ENCODE measurements at regions not wholly inside any gene's neighbourhood (a gene's known extent, or its start where the extent isn't known, plus 50 kb on each side); places are given as distances from the start of the nearest gene placed in this dataset.

DNA sequence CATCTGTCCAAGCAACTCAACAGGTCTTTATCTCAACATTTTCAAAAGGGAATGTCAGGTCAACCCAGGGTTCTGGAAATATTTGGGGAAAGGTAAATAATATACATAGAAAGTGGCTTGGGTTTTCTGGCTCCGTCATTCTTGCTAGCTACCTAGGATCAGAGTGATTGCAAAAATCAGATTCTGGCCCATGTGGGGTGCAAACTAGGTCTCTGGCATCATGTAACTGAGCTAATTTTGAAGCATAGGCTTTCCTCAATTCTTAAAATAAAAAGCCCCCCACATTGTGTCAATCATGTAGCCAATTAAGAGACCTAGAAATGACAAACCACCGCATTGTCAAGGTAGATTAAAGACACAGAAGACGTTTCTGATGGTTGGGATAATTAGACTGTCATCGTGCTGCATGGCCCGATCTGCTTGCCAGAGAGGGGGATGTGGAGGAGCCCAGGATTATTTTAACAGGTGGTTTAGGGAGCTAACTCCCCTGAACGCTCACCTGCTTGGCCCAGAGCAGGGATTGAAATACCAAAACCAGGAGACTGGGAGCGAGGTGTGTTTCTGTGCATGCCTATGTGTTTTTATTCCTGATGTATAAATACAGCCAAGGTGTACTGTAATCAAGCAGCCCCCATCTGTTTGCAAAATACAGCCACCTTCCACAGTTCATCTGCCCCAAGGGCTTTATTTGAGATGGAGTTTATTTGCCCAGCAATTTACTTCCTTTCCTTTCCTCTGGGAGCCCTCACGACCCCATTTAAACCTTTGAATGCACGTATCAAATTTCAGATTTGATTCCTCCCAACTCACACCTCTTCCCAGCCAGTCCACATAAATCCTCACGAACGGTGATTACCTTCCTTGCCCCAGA is 189.5 kb downstream of the TTC8 start:
- Mint-ChIP-seq H3K27ac (no peak overlapping the region), H3K9me3 (no peaks in the 10 kb centered on the region), H3K4me3 (no peak overlapping the region), H3K36me3 (no peaks in the 10 kb centered on the region), H3K4me1 (peaks cover 3% of the 10 kb centered on the region), H3K27me3 (ENCODE audit: insufficient read depth, low read depth) (peaks cover 3% of the 10 kb centered on the region)
- no peaks in the 10 kb centered on the region for H3K4me1 ChIP-seq
- no peaks in the 10 kb centered on the region for H3K79me2 ChIP-seq (ENCODE audit: low read depth)
- no peaks in the 10 kb centered on the region for H3K36me3 ChIP-seq
- no peaks in the 10 kb centered on the region for H3F3A ChIP-seq (ENCODE audit: low read depth)
- TF ChIP-seq EZH2phosphoT487 (IDR thresholded peaks at IDR 0.05) (no peak), EZH2 (IDR thresholded peaks at IDR 0.05) (no peak)
- TF ChIP-seq, protein P1, sequence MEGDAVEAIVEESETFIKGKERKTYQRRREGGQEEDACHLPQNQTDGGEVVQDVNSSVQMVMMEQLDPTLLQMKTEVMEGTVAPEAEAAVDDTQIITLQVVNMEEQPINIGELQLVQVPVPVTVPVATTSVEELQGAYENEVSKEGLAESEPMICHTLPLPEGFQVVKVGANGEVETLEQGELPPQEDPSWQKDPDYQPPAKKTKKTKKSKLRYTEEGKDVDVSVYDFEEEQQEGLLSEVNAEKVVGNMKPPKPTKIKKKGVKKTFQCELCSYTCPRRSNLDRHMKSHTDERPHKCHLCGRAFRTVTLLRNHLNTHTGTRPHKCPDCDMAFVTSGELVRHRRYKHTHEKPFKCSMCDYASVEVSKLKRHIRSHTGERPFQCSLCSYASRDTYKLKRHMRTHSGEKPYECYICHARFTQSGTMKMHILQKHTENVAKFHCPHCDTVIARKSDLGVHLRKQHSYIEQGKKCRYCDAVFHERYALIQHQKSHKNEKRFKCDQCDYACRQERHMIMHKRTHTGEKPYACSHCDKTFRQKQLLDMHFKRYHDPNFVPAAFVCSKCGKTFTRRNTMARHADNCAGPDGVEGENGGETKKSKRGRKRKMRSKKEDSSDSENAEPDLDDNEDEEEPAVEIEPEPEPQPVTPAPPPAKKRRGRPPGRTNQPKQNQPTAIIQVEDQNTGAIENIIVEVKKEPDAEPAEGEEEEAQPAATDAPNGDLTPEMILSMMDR (IDR thresholded peaks at IDR 0.05) = no peak
- H3K9me3 ChIP-seq (ENCODE audit: low read depth) = no peaks in the 10 kb centered on the region
- no peak overlapping the region for H3K4me2 ChIP-seq
- no peak overlapping the region for H2AFZ ChIP-seq (replicated peaks)
- DNase-seq (ENCODE audit: low spot score) = no peak
- no peak overlapping the region for H3K9ac ChIP-seq
- no peak overlapping the region for H3K27ac ChIP-seq
- no peaks in the 10 kb centered on the region for H4K20me1 ChIP-seq (ENCODE audit: low read depth)
- H3K4me3 ChIP-seq = no peak overlapping the region
- H3K27me3 ChIP-seq = no peaks in the 10 kb centered on the region

DNA sequence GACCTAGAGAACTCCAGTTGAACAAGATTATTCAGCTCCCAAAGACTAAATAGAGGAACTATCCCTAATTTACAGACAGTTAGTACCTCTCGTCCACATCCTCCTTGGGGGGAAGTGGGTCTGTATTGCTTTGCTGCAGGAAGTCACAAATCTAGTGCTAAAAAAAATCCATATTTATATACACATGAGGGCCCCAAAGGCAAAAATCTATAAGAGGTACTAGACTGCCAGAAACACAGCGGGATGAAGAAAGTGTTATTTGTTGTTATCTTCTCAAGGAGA is 190.1 kb downstream of the TTC8 start:
- no peak overlapping the region for H3K27ac ChIP-seq
- H3K27me3 ChIP-seq = no peaks in the 10 kb centered on the region
- Mint-ChIP-seq H3K27ac (no peak overlapping the region), H3K4me3 (no peak overlapping the region), H3K36me3 (no peaks in the 10 kb centered on the region), H3K27me3 (ENCODE audit: insufficient read depth, low read depth) (peaks cover 3% of the 10 kb centered on the region), H3K9me3 (no peaks in the 10 kb centered on the region), H3K4me1 (peaks cover 3% of the 10 kb centered on the region)
- no peaks in the 10 kb centered on the region for H3K4me1 ChIP-seq
- no peaks in the 10 kb centered on the region for H3K79me2 ChIP-seq (ENCODE audit: low read depth)
- H2AFZ ChIP-seq (replicated peaks) = no peak overlapping the region
- H3K9me3 ChIP-seq (ENCODE audit: low read depth) = no peaks in the 10 kb centered on the region
- H4K20me1 ChIP-seq (ENCODE audit: low read depth) = no peaks in the 10 kb centered on the region
- H3K36me3 ChIP-seq = no peaks in the 10 kb centered on the region
- H3F3A ChIP-seq (ENCODE audit: low read depth) = no peaks in the 10 kb centered on the region
- DNase-seq (ENCODE audit: low spot score) = no peak
- no peak overlapping the region for H3K9ac ChIP-seq
- no peak overlapping the region for H3K4me3 ChIP-seq
- TF ChIP-seq, protein P1 (IDR thresholded peaks at IDR 0.05) = no peak
- TF ChIP-seq EZH2 (IDR thresholded peaks at IDR 0.05) (no peak), EZH2phosphoT487 (IDR thresholded peaks at IDR 0.05) (no peak)
- no peak overlapping the region for H3K4me2 ChIP-seq

DNA sequence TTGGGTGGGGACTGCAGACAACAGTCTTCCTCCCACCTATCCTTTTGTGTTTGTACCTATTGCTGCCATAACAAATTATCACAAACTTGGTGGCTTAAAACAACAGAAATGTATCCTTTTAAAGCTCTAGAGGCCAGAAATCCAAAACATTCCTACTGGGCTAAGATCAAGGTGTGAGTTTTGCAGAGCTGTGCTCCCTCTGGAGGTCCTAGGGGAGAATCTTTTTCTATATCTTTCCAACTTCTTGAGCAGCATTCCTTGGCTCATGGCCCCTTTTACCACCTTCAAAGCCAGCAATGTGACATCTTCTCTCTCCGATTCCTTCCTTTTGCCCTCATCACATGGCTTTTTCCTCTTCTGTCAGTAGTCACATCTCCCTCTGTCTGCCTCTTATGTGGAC is 190.6 kb downstream of the TTC8 start:
- Histone ChIP-seq H2AFZ (replicated peaks) (no peak overlapping the region), H3K4me2 (no peak overlapping the region), H3K27me3 (no peaks in the 10 kb centered on the region), H3K4me1 (no peaks in the 10 kb centered on the region), H3F3A (ENCODE audit: low read depth) (no peaks in the 10 kb centered on the region), H3K9me3 (ENCODE audit: low read depth) (no peaks in the 10 kb centered on the region), H3K79me2 (ENCODE audit: low read depth) (no peaks in the 10 kb centered on the region), H3K36me3 (no peaks in the 10 kb centered on the region), H3K27ac (no peak overlapping the region), H4K20me1 (ENCODE audit: low read depth) (no peaks in the 10 kb centered on the region), H3K9ac (no peak overlapping the region), H3K4me3 (no peak overlapping the region)
- peaks cover 3% of the 10 kb centered on the region for H3K4me1 Mint-ChIP-seq
- peaks cover 3% of the 10 kb centered on the region for H3K27me3 Mint-ChIP-seq (ENCODE audit: insufficient read depth, low read depth)
- TF ChIP-seq, protein P1 (IDR thresholded peaks at IDR 0.05) = no peak
- TF ChIP-seq EZH2 (IDR thresholded peaks at IDR 0.05) = no peak
- TF ChIP-seq EZH2phosphoT487 (IDR thresholded peaks at IDR 0.05) = no peak
- H3K27ac Mint-ChIP-seq = no peak overlapping the region
- H3K4me3 Mint-ChIP-seq = no peak overlapping the region
- no peak for DNase-seq (ENCODE audit: low spot score)
- H3K36me3 Mint-ChIP-seq = no peaks in the 10 kb centered on the region
- no peaks in the 10 kb centered on the region for H3K9me3 Mint-ChIP-seq

Data from neural progenitor cell (in vitro differentiated cells).